Neural cell (in vitro differentiated cells): ENCODE measurements at regions not wholly inside any gene's neighbourhood (a gene's known extent, or its start where the extent isn't known, plus 50 kb on each side); places are given as distances from the start of the nearest gene placed in this dataset.

ENCODE experiments used
- H2AFZ ChIP-seq: fragments of 200-600, 300-800 bp; sonication (generic), shearing (Covaris generic); 2 replicates; pipeline ENCODE4 v1.6.0; 2014; ENCODE audit warnings: low read depth, mild to moderate bottlenecking, antibody characterized with exemption, low read length, moderate library complexity
- H3F3A ChIP-seq: fragments of 200-600 bp; shearing (Covaris generic); 2 replicates; pipeline ENCODE4 v1.6.1; 2016; ENCODE audit warnings: mild to moderate bottlenecking, moderate library complexity, mixed read lengths, antibody characterized with exemption, low read length; ENCODE audit not compliant: insufficient read depth, poor library complexity, severe bottlenecking
- H3K27ac ChIP-seq: fragments of 200-600, 300-800 bp; sonication (generic), shearing (Covaris generic); 2 replicates; pipeline ENCODE4 v1.5.1; 2014; ENCODE audit warnings: mild to moderate bottlenecking, low read length, moderate library complexity
- H3K27me3 ChIP-seq: fragments of 300-800, 200-600 bp; sonication (generic), shearing (Covaris generic); 2 replicates; pipeline ENCODE4 v1.6.0; 2014; ENCODE audit warnings: mild to moderate bottlenecking, low read depth, low read length, moderate library complexity; ENCODE audit not compliant: insufficient read depth
- H3K36me3 ChIP-seq: fragments of 300-800, 200-600 bp; sonication (generic), shearing (Covaris generic); 2 replicates; pipeline ENCODE4 v1.5.1; 2014; ENCODE audit warnings: mild to moderate bottlenecking, antibody characterized with exemption, low read length, moderate library complexity; ENCODE audit not compliant: insufficient read depth
- H3K4me2 ChIP-seq: fragments of 300-800, 200-600 bp; sonication (generic), shearing (Covaris generic); 2 replicates; pipeline ENCODE4 v1.6.0; 2014; ENCODE audit warnings: mild to moderate bottlenecking, low read length
- H3K4me3 ChIP-seq: fragments of 300-800, 200-600 bp; sonication (generic), shearing (Covaris generic); 2 replicates; pipeline ENCODE4 v1.5.1; 2014; ENCODE audit warnings: mild to moderate bottlenecking, low read length, moderate library complexity
- H3K79me2 ChIP-seq: fragments of 200-600 bp; shearing (Covaris generic); replicated peaks from 2 replicates; pipeline ENCODE4 v1.6.0; 2014; ENCODE audit warnings: mild to moderate bottlenecking, low read length, moderate library complexity; ENCODE audit not compliant: insufficient read depth
- H3K9ac ChIP-seq: fragments of 300-800, 200-600 bp; sonication (generic), shearing (Covaris generic); 2 replicates; pipeline ENCODE4 v1.6.1; 2016; ENCODE audit warnings: mild to moderate bottlenecking, low read length, mixed read lengths
- H3K9me2 ChIP-seq: fragments of 200-600 bp; shearing (Covaris generic); 2 replicates; pipeline ENCODE4 v1.6.1; 2016; ENCODE audit warnings: mild to moderate bottlenecking, low read length, mixed read lengths; ENCODE audit not compliant: insufficient read depth
- H3K9me3 ChIP-seq: fragments of 200-600, 300-800 bp; sonication (generic), shearing (Covaris generic); 2 replicates; pipeline ENCODE4 v1.6.1; 2016; ENCODE audit warnings: mild to moderate bottlenecking, mixed run types, low read length, moderate library complexity, mixed read lengths
- H4K20me1 ChIP-seq: fragments of 200-600 bp; shearing (Covaris generic); 2 replicates; pipeline ENCODE4 v1.6.1; 2016; ENCODE audit warnings: mild to moderate bottlenecking, mixed run types; ENCODE audit not compliant: insufficient read depth
- EP300 ChIP-seq: fragments of 450-650 bp; conservative IDR thresholded peaks from 2 replicates; pipeline ENCODE4 v1.6.1; 2014; ENCODE audit warnings: antibody characterized with exemption, mild to moderate bottlenecking, moderate library complexity; ENCODE audit not compliant: poor library complexity, severe bottlenecking
- EZH2 ChIP-seq: fragments of 200-600, 300-800 bp; shearing (Covaris generic), sonication (generic); IDR thresholded peaks from 2 replicates; pipeline ENCODE4 v1.6.1; 2014; ENCODE audit warnings: antibody characterized with exemption, low read length, borderline replicate concordance, mild to moderate bottlenecking; ENCODE audit not compliant: insufficient read depth, poor library complexity, severe bottlenecking
- MXI1 ChIP-seq: fragments of 450-650 bp; conservative IDR thresholded peaks from 2 replicates; pipeline ENCODE4 v1.6.1; 2014; ENCODE audit warnings: antibody characterized with exemption, mild to moderate bottlenecking; ENCODE audit not compliant: poor library complexity, severe bottlenecking
- POLR2AphosphoS5 ChIP-seq: IDR thresholded peaks from 2 replicates; pipeline ENCODE4 v1.6.1; 2012
- RAD21 ChIP-seq: fragments of 450-650 bp; conservative IDR thresholded peaks from 2 replicates; pipeline ENCODE4 v1.6.1; 2014; ENCODE audit warnings: antibody characterized with exemption, mild to moderate bottlenecking, moderate library complexity
- SMC3 ChIP-seq: fragments of 450-650 bp; conservative IDR thresholded peaks from 2 replicates; pipeline ENCODE4 v1.6.1; 2014; ENCODE audit warnings: antibody characterized with exemption, mild to moderate bottlenecking, moderate library complexity; ENCODE audit not compliant: poor library complexity
- TAF1 ChIP-seq: IDR thresholded peaks from 2 replicates; pipeline ENCODE4 v1.6.1; 2012; ENCODE audit warnings: low read depth
- TF ChIP-seq, protein P1 (sequence below): fragments of 450-650 bp; IDR thresholded peaks from 2 replicates; pipeline ENCODE4 v1.5.1; 2014; ENCODE audit warnings: antibody characterized with exemption, mild to moderate bottlenecking, moderate library complexity; ENCODE audit not compliant: poor library complexity, severe bottlenecking
- TF ChIP-seq, protein P2 (sequence below): IDR thresholded peaks from 2 replicates; pipeline ENCODE4 v1.6.1; 2012; ENCODE audit warnings: borderline replicate concordance

DNA sequence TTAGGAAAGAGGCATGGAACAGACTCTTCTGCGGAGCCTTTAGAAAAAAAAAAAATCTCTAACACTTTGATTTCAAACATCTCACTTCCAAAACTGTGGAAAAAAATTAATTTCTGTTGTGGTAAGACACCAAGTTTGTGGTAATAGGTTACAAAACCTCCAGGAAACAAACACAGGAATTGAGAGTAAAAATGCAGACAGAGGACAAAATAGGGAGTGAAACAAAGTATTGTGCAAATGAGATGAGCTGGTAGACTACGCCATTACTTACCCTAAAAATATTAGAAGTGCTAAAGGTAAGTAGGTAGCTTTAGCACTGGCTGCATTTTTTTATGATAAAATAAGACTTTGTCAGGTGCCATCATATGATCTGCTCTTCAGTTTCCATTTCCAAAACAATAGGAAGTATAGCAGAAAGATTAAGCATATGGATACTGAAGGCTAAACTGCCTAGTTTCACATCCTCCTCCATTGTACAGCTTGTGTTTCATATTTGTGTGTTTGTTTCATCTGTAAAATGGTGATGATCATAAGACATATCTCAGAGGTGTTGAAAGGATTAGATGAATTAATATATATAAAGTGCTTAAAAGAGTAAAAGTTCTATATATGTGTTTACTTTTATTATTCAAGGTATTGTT lies 309.2 kb downstream of the NR4A2 start:
- Histone ChIP-seq H3K36me3 (no peaks in the 10 kb centered on the region), H3K4me2 (no peak overlapping the region), H3K9ac (no peak overlapping the region), H3K9me2 (no peaks in the 10 kb centered on the region), H3F3A (no peaks in the 10 kb centered on the region), H3K27me3 (no peaks in the 10 kb centered on the region), H3K9me3 (no peaks in the 10 kb centered on the region), H3K4me3 (no peak overlapping the region), H3K79me2 (no peaks in the 10 kb centered on the region), H2AFZ (no peak overlapping the region), H3K27ac (no peak overlapping the region), H4K20me1 (no peaks in the 10 kb centered on the region)
- TF ChIP-seq RAD21 (no peak), POLR2AphosphoS5 (no peak), EP300 (no peak)
- TF ChIP-seq, protein P1, sequence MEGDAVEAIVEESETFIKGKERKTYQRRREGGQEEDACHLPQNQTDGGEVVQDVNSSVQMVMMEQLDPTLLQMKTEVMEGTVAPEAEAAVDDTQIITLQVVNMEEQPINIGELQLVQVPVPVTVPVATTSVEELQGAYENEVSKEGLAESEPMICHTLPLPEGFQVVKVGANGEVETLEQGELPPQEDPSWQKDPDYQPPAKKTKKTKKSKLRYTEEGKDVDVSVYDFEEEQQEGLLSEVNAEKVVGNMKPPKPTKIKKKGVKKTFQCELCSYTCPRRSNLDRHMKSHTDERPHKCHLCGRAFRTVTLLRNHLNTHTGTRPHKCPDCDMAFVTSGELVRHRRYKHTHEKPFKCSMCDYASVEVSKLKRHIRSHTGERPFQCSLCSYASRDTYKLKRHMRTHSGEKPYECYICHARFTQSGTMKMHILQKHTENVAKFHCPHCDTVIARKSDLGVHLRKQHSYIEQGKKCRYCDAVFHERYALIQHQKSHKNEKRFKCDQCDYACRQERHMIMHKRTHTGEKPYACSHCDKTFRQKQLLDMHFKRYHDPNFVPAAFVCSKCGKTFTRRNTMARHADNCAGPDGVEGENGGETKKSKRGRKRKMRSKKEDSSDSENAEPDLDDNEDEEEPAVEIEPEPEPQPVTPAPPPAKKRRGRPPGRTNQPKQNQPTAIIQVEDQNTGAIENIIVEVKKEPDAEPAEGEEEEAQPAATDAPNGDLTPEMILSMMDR = no peak
- TF ChIP-seq, protein P2, sequence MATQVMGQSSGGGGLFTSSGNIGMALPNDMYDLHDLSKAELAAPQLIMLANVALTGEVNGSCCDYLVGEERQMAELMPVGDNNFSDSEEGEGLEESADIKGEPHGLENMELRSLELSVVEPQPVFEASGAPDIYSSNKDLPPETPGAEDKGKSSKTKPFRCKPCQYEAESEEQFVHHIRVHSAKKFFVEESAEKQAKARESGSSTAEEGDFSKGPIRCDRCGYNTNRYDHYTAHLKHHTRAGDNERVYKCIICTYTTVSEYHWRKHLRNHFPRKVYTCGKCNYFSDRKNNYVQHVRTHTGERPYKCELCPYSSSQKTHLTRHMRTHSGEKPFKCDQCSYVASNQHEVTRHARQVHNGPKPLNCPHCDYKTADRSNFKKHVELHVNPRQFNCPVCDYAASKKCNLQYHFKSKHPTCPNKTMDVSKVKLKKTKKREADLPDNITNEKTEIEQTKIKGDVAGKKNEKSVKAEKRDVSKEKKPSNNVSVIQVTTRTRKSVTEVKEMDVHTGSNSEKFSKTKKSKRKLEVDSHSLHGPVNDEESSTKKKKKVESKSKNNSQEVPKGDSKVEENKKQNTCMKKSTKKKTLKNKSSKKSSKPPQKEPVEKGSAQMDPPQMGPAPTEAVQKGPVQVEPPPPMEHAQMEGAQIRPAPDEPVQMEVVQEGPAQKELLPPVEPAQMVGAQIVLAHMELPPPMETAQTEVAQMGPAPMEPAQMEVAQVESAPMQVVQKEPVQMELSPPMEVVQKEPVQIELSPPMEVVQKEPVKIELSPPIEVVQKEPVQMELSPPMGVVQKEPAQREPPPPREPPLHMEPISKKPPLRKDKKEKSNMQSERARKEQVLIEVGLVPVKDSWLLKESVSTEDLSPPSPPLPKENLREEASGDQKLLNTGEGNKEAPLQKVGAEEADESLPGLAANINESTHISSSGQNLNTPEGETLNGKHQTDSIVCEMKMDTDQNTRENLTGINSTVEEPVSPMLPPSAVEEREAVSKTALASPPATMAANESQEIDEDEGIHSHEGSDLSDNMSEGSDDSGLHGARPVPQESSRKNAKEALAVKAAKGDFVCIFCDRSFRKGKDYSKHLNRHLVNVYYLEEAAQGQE = no peak

DNA sequence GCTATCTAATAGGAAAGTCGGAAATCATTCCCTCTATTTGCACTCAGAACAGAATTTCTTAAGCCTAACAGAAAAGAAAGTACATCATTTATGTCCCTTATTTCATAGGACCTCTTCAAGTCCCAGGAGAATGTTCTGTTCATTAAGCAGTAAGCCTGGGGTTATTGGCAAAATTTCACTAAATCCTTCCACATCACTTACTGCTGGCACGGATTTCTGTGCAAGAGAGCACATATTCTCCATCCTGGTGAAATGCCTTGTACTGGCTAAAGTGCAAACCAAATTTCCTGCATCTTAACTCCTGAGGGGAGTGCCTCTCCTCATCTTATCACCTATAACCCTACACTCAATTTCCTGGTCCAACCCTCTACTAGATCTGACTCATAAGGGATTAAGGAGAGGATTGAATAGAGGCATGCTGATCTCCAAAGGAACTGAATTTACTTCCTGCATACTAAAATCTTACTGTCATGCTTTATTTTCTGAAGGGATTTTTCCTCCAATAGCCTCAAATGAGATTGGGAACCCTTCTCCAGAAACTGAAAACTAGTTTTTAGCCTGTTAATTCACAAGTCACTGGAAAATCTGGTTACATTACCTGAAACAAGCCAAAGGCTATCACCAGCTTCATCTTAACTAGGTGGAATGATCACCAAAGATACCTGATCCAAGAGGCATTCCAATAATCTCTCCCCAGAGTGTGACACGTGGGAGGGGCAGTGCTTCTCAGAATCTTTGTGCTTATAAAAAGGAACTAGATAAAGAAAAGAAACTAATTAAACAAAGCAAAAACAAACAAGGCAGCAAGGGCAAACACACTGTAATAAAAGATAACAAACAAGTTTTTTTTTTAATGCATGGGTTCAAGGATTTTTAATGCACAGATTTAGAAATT lies 311.1 kb downstream of the NR4A2 start:
- H2AFZ ChIP-seq = no peak overlapping the region

More for the DNA sequence above, 311.1 kb downstream of the NR4A2 start:
- Histone ChIP-seq H3K4me3 (no peak overlapping the region), H3K9me3 (no peaks in the 10 kb centered on the region), H3K4me2 (no peak overlapping the region), H3K9ac (no peak overlapping the region), H3K27ac (no peak overlapping the region), H4K20me1 (no peaks in the 10 kb centered on the region), H3K79me2 (no peaks in the 10 kb centered on the region), H3K27me3 (no peaks in the 10 kb centered on the region), H3K9me2 (no peaks in the 10 kb centered on the region), H3F3A (no peaks in the 10 kb centered on the region), H3K36me3 (no peaks in the 10 kb centered on the region)
- TF ChIP-seq EZH2 (no peak), MXI1 (no peak), POLR2AphosphoS5 (no peak), SMC3 (no peak), TAF1 (no peak), EP300 (no peak), RAD21 (no peak)
- TF ChIP-seq, protein P2 = no peak
- TF ChIP-seq, protein P1 = no peak
